Right lobe of liver (tissue), 6 donors: ENCODE measurements at regions not wholly inside any gene's neighbourhood (a gene's known extent, or its start where the extent isn't known, plus 50 kb on each side); places are given as distances from the start of the nearest gene placed in this dataset.

Source experiments
- ATAC-seq, 4 donors: fragments of 200-7000 bp; cut with Tn5 transposase; one replicate each; pipeline ENCODE4 v1.9.1; 2020; ENCODE audit warnings: mild to moderate bottlenecking in 4 of 4, moderate library complexity in 4 of 4
- DNase-seq, 3 donors: peaks; one replicate each; pipeline ENCODE4 v3.0.0-alpha.2; 2020
- H3K27ac ChIP-seq, 3 donors: fragments of 200-600 bp; one replicate each; pipeline ENCODE4 v1.8.0; 2022
- H3K27me3 ChIP-seq, 2 donors: fragments of 200-600 bp; one replicate each; pipeline ENCODE4 v1.8.0; 2022
- H3K36me3 ChIP-seq, 4 donors: fragments of 200-600 bp; sonication (generic) in 1 of 4; one replicate each; pipeline versions ENCODE4 v1.5.1 to v1.8.0; 2017 to 2022; ENCODE audit warnings: control low read depth in 1 of 4
- H3K4me1 ChIP-seq, 4 donors: fragments of 200-600 bp; sonication (generic) in 1 of 4; one replicate each; pipeline versions ENCODE4 v1.5.1 to v1.8.0; 2017 to 2022; ENCODE audit warnings: control low read depth in 1 of 4
- H3K4me3 ChIP-seq, 3 donors: fragments of 200-600 bp; one replicate each; pipeline ENCODE4 v1.8.0; 2022
- H3K9me3 ChIP-seq, 4 donors: fragments of 200-600 bp; sonication (generic) in 1 of 4; one replicate each; pipeline versions ENCODE4 v1.5.1 to v1.8.0; 2017 to 2022; ENCODE audit warnings: control low read depth in 1 of 4
- POLR2A ChIP-seq: fragments of 450-650 bp; IDR thresholded peaks from one replicate; pipeline ENCODE4 v1.6.1; 2017; ENCODE audit warnings: antibody characterized with exemption, mild to moderate bottlenecking
- WGBS: methylation state at CpG from one replicate; pipeline ENCODE4 v1.1.6; 2018; ENCODE audit warnings: low coverage, low lambda C conversion rate; ENCODE audit not compliant: insufficient coverage; ENCODE audit errors: missing lambda C conversion rate; 5-methylcytosine and 5-hydroxymethylcytosine counted together
- intact Hi-C, 2 donors: fragments of 100-400 bp; cut with DNase I; formaldehyde crosslinking; loops; one replicate each; pipeline versions ENCODE4 v1.11.2 to v1.14.1; 2022
- TF ChIP-seq, protein P1 (sequence below), 4 donors: fragments of 200-600 bp in 3 of 4; fragments of 450-650 bp in 1 of 4; IDR thresholded peaks; one replicate each; pipeline versions ENCODE4 v1.5.1 to v1.8.0; 2016 to 2022; ENCODE audit warnings: antibody characterized with exemption in 4 of 4, mild to moderate bottlenecking in 2 of 4
- donor health status: DM: no; HTN: yes; CAD: no.
- donor health status: DM: no; HTN: no; CAD: no.
- donor health status: DM: no; HTN: no; CAD: no.
- donor health status: DM: no; HTN: yes; CAD: no.
- donor health status: DM: no; HTN: yes; CAD: no.

- TF ChIP-seq, protein P1, sequence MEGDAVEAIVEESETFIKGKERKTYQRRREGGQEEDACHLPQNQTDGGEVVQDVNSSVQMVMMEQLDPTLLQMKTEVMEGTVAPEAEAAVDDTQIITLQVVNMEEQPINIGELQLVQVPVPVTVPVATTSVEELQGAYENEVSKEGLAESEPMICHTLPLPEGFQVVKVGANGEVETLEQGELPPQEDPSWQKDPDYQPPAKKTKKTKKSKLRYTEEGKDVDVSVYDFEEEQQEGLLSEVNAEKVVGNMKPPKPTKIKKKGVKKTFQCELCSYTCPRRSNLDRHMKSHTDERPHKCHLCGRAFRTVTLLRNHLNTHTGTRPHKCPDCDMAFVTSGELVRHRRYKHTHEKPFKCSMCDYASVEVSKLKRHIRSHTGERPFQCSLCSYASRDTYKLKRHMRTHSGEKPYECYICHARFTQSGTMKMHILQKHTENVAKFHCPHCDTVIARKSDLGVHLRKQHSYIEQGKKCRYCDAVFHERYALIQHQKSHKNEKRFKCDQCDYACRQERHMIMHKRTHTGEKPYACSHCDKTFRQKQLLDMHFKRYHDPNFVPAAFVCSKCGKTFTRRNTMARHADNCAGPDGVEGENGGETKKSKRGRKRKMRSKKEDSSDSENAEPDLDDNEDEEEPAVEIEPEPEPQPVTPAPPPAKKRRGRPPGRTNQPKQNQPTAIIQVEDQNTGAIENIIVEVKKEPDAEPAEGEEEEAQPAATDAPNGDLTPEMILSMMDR (IDR thresholded peaks at IDR 0.05): no peak
- no peak for TF ChIP-seq POLR2A
- DNase-seq: no peak
- Histone ChIP-seq H3K9me3 (no peaks in the 10 kb centered on the region), H3K36me3 (no peaks in the 10 kb centered on the region), H3K4me3 (no peak overlapping the region), H3K27ac (no peak overlapping the region), H3K27me3 (no peaks in the 10 kb centered on the region), H3K4me1 (peaks cover 0 to 9% (median 3%) of the 10 kb centered on the region in 4 donors)
- WGBS: 36% methylated on average over 1 of the region's 1 CpG
- intact Hi-C loops: no loop called here
- ATAC-seq: no peak
Measured at GRCh38 chr2:156896294-156896693, 361.2 kb upstream of the GALNT5 start.

DNA sequence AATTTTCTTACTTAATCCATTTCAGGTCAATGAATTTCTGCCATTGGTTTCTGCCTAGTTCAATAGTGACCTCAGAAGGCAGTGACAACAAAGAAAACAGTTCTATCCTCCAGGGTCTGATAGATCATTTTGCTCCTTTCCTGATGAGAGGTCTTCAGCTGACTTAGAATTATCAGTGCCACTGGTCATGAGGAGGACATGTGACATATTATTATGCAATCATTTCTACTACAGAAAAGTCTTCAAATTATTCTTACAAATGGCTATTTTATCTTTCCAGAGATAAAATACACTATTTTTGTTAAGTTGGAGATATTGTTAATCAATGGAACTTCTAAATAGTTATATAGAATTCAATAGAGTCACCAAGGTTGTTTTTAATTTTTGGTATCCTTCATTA is 360.0 kb upstream of the GALNT5 start:
- no peak overlapping the region for H3K4me3 ChIP-seq
- H3K36me3 ChIP-seq: no peaks in the 10 kb centered on the region
- H3K27ac ChIP-seq: no peak overlapping the region
- DNase-seq (no peak), ATAC-seq (no peak)
- intact Hi-C loops: no loop called here
- no peaks in the 10 kb centered on the region for H3K27me3 ChIP-seq
- peaks cover 0 to 9% (median 1%) of the 10 kb centered on the region in 4 donors for H3K4me1 ChIP-seq
- no peak for TF ChIP-seq POLR2A
- TF ChIP-seq, protein P1 (IDR thresholded peaks at IDR 0.05): no peak
- no peaks in the 10 kb centered on the region for H3K9me3 ChIP-seq

GRCh38 chr2:156901373-156902031 is 356.0 kb upstream of the GALNT5 start:
- H3K4me3 ChIP-seq: no peak overlapping the region
- no peaks in the 10 kb centered on the region for H3K4me1 ChIP-seq
- no peaks in the 10 kb centered on the region for H3K36me3 ChIP-seq
- DNase-seq (no peak), ATAC-seq (no peak)
- no peak overlapping the region for H3K27ac ChIP-seq
- H3K9me3 ChIP-seq: no peaks in the 10 kb centered on the region
- WGBS: 54% methylated on average over 4 of the region's 4 CpGs
- TF ChIP-seq, protein P1 (IDR thresholded peaks at IDR 0.05): no peak
- no peak for TF ChIP-seq POLR2A
- no peaks in the 10 kb centered on the region for H3K27me3 ChIP-seq
- intact Hi-C loops: no loop called here

DNA sequence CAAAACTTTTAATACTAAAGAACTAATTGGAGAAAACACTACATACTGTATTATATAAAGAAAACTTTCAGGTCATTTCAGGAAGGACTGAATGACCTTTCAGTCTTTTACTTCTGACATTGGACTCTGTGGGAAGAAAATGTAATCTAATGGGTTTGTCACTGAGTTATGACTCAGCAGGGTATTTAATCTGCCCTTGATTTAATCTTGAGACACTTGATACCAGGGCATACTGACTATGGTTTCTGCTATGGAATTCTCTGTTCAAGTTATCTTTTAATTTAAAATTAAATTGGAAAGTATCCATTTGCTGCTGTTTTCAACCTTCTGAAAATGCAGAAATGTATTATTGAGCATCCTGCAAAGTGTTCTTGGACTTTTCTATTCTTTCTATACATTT is 354.2 kb upstream of the GALNT5 start:
- no peaks in the 10 kb centered on the region for H3K27me3 ChIP-seq
- DNase-seq (no peak), ATAC-seq (no peak)
- intact Hi-C loops: no loop called here
- H3K36me3 ChIP-seq: no peaks in the 10 kb centered on the region
- H3K27ac ChIP-seq: no peak overlapping the region
- H3K9me3 ChIP-seq: no peaks in the 10 kb centered on the region
- TF ChIP-seq, protein P1 (IDR thresholded peaks at IDR 0.05): no peak
- no peak for TF ChIP-seq POLR2A
- H3K4me1 ChIP-seq: no peaks in the 10 kb centered on the region
- no peak overlapping the region for H3K4me3 ChIP-seq

- Histone ChIP-seq H3K36me3 (no peaks in the 10 kb centered on the region), H3K4me1 (no peaks in the 10 kb centered on the region), H3K9me3 (no peaks in the 10 kb centered on the region), H3K27ac (no peak overlapping the region), H3K4me3 (no peak overlapping the region), H3K27me3 (no peaks in the 10 kb centered on the region)
- no peak for TF ChIP-seq POLR2A
- TF ChIP-seq, protein P1 (IDR thresholded peaks at IDR 0.05): no peak
- WGBS: 53% methylated on average over 2 of the region's 3 CpGs
- no peak for ATAC-seq
- intact Hi-C loops: no loop called here
- no peak for DNase-seq
Measured at GRCh38 chr2:156907806-156908205, 349.7 kb upstream of the GALNT5 start.
